ENCODE measurements at regions not wholly inside any gene's neighbourhood (a gene's known extent, or its start where the extent isn't known, plus 50 kb on each side); places are given as distances from the start of the nearest gene placed in this dataset.

DNA sequence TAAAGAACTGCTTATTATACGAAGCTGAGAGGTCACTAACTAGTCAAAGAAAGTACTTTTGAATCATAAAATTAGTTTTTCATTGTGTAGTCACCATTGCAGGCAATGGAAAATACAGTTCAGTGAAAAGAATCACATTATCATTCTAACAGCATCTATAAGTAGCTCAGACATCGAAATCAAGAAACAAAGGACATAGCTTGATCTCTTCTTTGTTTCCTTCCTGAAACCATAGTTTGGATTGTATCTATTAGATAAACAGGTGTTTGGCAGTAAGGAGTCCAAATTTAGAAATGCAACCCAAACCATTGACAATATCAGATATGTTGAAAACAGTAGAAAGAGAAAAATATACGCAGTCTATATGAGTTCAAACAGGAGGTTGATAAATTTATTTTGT is 697.3 kb downstream of the TFAP2A start:
- no peak for DNase-seq
- Histone ChIP-seq H3K4me1 (no peaks in the 10 kb centered on the region), H3K27me3 (no peaks in the 10 kb centered on the region), H3K9me3 (no peaks in the 10 kb centered on the region), H3K27ac (no peak overlapping the region), H3K4me3 (replicated peaks in 1 of 3) (no peak overlapping the region), H3K36me3 (no peaks in the 10 kb centered on the region)
- 66 to 71% methylated on average over 3 of the region's 3 CpGs for WGBS, 2 donors
- intact Hi-C loops (cut with DNase I): no loop called here
- no peak for TF ChIP-seq POLR2A (IDR thresholded peaks at IDR 0.05)
- no peak for TF ChIP-seq CTCF (IDR thresholded peaks at IDR 0.05)

GRCh38 chr6:9711365-9711764 is 703.5 kb downstream of the TFAP2A start:
- WGBS, 2 donors: 76 to 91% methylated on average over 1 of the region's 1 CpG
- H3K4me3 ChIP-seq (replicated peaks in 1 of 3): no peak overlapping the region
- intact Hi-C loops (cut with DNase I): no loop called here
- H3K27ac ChIP-seq: no peak overlapping the region
- TF ChIP-seq CTCF (IDR thresholded peaks at IDR 0.05): no peak
- no peak for TF ChIP-seq POLR2A (IDR thresholded peaks at IDR 0.05)
- DNase-seq: no peak
- no peaks in the 10 kb centered on the region for H3K27me3 ChIP-seq
- H3K4me1 ChIP-seq: no peaks in the 10 kb centered on the region
- H3K9me3 ChIP-seq: no peaks in the 10 kb centered on the region
- H3K36me3 ChIP-seq: no peaks in the 10 kb centered on the region

DNA sequence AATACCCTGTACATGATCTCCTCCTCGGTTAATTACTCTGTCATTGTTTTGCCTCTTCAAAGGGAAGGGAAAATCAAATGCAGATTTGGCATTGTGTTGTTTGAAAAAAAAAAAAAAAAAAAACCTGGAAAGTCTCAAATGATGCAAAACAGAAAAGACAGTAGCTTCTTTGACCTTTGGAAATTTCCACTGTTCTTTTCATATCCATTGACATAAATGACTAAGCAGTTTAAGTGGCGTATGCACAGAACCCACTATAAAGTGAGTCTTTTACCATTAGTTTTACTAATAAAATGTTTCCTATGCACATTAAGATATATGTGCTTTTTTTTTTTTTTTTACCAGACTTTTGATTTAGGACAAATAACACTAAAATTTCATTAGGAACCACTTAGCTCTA is 704.3 kb downstream of the TFAP2A start:
- intact Hi-C loops (cut with DNase I): no loop called here
- WGBS, 2 donors: 67 to 69% methylated on average over 2 of the region's 2 CpGs

DNA sequence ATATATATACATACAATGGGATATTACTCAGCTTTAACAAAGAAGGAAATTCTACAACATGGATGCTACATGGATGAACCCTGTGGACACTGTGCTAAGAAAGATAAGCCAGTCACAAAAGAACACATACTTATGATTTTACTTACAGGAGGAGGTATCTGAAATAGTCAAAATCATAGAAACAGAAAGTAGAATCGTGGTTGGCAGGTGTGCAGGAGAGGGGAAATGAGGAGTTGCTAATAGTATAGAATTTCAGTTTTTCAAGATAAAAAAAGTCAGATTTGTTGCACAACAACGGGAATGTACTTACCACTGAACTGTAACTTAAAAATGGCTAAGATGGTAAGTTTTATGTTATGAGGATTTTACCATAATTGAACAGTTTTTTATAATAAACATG is 706.3 kb downstream of the TFAP2A start:
- no peaks in the 10 kb centered on the region for H3K4me1 ChIP-seq
- H3K4me3 ChIP-seq (replicated peaks in 1 of 3): no peak overlapping the region
- no peaks in the 10 kb centered on the region for H3K36me3 ChIP-seq
- intact Hi-C loops (cut with DNase I): no loop called here
- no peaks in the 10 kb centered on the region for H3K27me3 ChIP-seq
- 60 to 68% methylated on average over 2 of the region's 2 CpGs for WGBS, 2 donors
- no peak for DNase-seq
- no peak overlapping the region for H3K27ac ChIP-seq
- no peak for TF ChIP-seq POLR2A (IDR thresholded peaks at IDR 0.05)
- no peak for TF ChIP-seq CTCF (IDR thresholded peaks at IDR 0.05)
- H3K9me3 ChIP-seq: no peaks in the 10 kb centered on the region

More for the DNA sequence above, 704.3 kb downstream of the TFAP2A start:
- Histone ChIP-seq H3K36me3 (no peaks in the 10 kb centered on the region), H3K27me3 (no peaks in the 10 kb centered on the region), H3K9me3 (no peaks in the 10 kb centered on the region), H3K4me3 (replicated peaks in 1 of 3) (no peak overlapping the region), H3K4me1 (no peaks in the 10 kb centered on the region), H3K27ac (no peak overlapping the region)
- no peak for TF ChIP-seq POLR2A (IDR thresholded peaks at IDR 0.05)
- no peak for TF ChIP-seq CTCF (IDR thresholded peaks at IDR 0.05)
- DNase-seq: no peak

DNA sequence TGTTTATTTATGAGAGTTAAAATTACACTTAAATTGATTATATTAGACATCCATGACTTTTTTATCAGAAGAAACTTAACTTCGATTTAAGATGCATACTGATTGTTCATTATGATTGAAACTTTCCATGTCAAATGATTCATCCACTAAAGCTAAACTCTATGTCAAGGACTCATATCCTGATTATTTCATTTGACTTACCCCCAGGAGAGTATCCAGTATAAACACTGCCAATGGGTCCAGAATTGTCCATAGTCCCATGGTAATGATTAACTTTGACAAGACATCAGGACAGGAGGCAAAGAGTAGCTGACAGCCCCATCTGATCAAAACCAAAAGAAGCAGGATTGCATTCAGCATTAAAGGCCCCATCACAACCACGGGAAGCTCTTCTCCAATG is 709.9 kb downstream of the TFAP2A start:
- H3K36me3 ChIP-seq: no peaks in the 10 kb centered on the region
- intact Hi-C loops (cut with DNase I): no loop called here
- 76 to 84% methylated on average over 2 of the region's 2 CpGs for WGBS, 2 donors
- H3K4me3 ChIP-seq (replicated peaks in 1 of 3): no peak overlapping the region
- H3K27ac ChIP-seq: no peak overlapping the region
- H3K4me1 ChIP-seq: no peaks in the 10 kb centered on the region
- DNase-seq: no peak
- H3K27me3 ChIP-seq: no peaks in the 10 kb centered on the region
- TF ChIP-seq POLR2A (IDR thresholded peaks at IDR 0.05) (no peak), CTCF (IDR thresholded peaks at IDR 0.05) (no peak)
- no peaks in the 10 kb centered on the region for H3K9me3 ChIP-seq
